ENCODE measurements at regions not wholly inside any gene's neighbourhood (a gene's known extent, or its start where the extent isn't known, plus 50 kb on each side); places are given as distances from the start of the nearest gene placed in this dataset.
"Not testable (repeated sequence)": the region's sequence is repeated elsewhere in the genome, so short reads cannot be mapped to it uniquely, and the experiment has no call there.

GRCh38 chr13:63446329-63446728 is 2030.7 kb upstream of the PCDH20 start:
- in situ Hi-C loops (cut with MboI; ENCODE audit: low pct_unique_long_range_greater_than_20kb, low sequenced_read_pairs): no loop called here
- DNase-seq: no peak

DNA sequence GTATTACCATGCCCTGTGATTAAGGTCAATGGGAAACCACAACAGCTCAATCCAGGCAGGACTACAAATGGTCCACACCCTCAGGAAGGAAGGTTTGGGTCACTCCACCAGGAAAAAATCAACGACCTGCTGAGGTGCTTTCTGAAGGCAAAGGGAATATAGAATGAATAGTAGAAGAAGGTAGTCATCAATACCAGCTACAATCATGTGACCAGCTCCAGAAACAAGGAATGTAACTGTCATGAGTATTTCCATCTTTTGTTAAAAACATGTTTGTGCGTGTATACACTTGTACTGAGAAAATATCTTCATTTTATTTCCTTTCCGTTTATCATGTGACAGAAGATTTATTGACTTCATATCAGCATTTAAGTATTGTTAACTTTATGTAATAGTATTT is 2028.6 kb upstream of the PCDH20 start:
- in situ Hi-C loops (cut with MboI; ENCODE audit: low pct_unique_long_range_greater_than_20kb, low sequenced_read_pairs); DNase-seq: not testable (repeated sequence)

- in situ Hi-C loops (cut with MboI; ENCODE audit: low pct_unique_long_range_greater_than_20kb, low sequenced_read_pairs): no loop called here
- no peak for DNase-seq
These were observed 2023.3 kb upstream of the PCDH20 start for GRCh38 chr13:63438951-63439350.

GRCh38 chr13:63436325-63436668 is 2020.6 kb upstream of the PCDH20 start:
- in situ Hi-C loops (cut with MboI; ENCODE audit: low pct_unique_long_range_greater_than_20kb, low sequenced_read_pairs): no loop called here
- no peak for DNase-seq

DNA sequence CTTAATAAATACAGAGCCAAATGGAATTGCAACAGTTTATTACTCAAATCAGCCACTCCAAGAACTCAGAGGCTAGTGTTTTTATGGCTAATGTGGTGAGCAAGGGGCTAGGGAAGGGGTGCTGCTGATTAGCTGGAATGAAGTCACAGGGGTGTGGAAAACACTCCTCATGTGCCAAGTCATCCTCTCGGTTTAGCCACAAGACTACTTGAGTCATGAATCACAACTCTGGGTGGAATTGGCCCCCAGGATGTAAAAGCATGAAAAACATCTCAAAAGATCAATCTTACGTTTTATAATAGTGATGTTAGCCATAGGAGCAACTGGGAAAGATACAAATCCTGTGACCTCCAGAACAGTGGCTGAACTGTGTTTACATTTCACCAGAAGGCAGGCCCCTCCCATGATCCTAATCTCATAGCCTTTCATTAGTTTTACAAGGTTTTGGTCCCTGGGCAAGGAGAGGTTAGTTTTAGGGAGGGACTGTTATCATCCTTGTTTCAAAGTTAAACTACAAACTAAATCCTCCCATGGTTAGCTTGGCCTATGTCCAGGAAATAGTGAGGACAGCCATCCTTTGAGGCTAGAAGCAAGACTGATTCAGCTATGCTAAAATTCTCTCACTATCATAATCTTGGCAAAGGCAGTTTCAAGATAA is 2020.1 kb upstream of the PCDH20 start:
- in situ Hi-C loops (cut with MboI; ENCODE audit: low pct_unique_long_range_greater_than_20kb, low sequenced_read_pairs): no loop called here
- DNase-seq: no peak

DNA sequence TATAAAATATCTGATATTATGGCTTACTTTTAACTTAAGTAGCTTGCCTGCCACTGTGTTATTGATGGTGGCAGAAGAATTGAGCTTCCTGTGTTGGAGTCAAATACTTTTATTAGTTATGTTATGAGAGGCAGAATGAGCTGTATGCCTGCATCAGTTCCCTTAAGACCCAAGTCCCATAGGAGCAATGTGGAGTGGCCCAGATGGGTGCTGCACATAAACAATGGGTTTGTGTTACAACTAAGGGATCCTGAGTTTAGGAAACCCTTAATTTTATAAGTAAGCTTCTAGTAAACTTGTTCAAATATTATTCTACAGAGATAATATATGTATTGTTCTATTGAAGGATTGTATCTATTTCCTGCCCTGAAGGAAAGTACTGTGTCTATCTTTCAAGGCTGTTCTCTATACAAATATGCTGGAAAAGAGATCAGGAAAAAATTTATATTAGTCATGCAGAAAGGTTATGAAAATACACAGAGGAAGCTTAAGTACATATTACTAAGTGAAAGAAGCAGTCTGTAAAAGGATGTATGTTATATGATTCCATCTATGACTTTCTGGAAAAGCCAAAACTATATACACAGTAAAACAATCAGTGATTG is 2018.0 kb upstream of the PCDH20 start:
- no peak for DNase-seq

GRCh38 chr13:63427170-63427569 is 2011.5 kb upstream of the PCDH20 start:
- DNase-seq: no peak
- in situ Hi-C loops (cut with MboI; ENCODE audit: low pct_unique_long_range_greater_than_20kb, low sequenced_read_pairs): no loop called here

More for the DNA sequence above, 2018.0 kb upstream of the PCDH20 start:
- in situ Hi-C loops (cut with MboI; ENCODE audit: low pct_unique_long_range_greater_than_20kb, low sequenced_read_pairs): no loop called here

DNA sequence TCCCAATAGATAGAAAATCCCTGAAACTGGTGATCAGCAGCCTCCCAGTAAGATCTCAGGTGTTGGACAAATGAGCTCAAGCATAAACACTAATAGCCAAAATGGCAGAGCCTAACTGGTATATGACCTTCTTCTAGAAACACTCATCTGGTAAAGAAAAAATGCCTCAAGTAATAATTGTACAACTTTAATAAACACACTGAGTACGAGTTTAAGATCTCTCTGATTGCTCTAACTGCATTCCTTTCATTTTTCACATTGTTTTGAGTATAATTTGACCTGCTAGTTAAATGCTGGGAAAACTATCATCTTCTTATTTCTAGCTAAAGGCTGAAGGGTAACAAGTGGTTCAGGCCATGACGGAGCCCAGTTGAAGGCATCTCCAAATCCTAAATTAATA is 2009.5 kb upstream of the PCDH20 start:
- DNase-seq: no peak
- in situ Hi-C loops (cut with MboI; ENCODE audit: low pct_unique_long_range_greater_than_20kb, low sequenced_read_pairs): no loop called here

DNA sequence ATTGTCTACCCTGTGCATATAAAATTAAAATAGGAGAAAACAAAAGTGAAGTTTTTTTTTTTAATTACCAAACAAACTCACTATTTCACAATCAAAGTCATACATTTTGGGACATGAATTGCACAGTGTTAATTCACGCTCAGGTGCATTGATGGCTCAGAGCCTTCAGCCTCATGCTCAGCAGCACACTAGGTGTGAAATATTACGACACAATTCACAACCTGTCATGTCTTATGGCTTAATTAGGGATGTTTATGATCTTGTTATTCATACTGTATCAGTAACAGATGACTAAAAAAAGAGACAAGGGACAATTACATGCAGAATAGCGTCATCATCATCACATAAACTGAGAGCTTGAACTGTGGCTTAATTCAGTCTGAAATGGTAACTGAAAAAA is 2005.5 kb upstream of the PCDH20 start:
- no peak for DNase-seq
- in situ Hi-C loops (cut with MboI; ENCODE audit: low pct_unique_long_range_greater_than_20kb, low sequenced_read_pairs): no loop called here

GRCh38 chr13:63420685-63421084 is 2005.0 kb upstream of the PCDH20 start:
- in situ Hi-C loops (cut with MboI; ENCODE audit: low pct_unique_long_range_greater_than_20kb, low sequenced_read_pairs): no loop called here
- DNase-seq: no peak

GRCh38 chr13:63414247-63414646 is 1998.6 kb upstream of the PCDH20 start:
- in situ Hi-C loops (cut with MboI; ENCODE audit: low pct_unique_long_range_greater_than_20kb, low sequenced_read_pairs): no loop called here

GRCh38 chr13:63409791-63410351 is 1994.2 kb upstream of the PCDH20 start:
- DNase-seq: no peak
- in situ Hi-C loops (cut with MboI; ENCODE audit: low pct_unique_long_range_greater_than_20kb, low sequenced_read_pairs): no loop called here

More at GRCh38 chr13:63414247-63414646, 1998.6 kb upstream of the PCDH20 start:
- no peak for DNase-seq

- DNase-seq: no peak
- in situ Hi-C loops (cut with MboI; ENCODE audit: low pct_unique_long_range_greater_than_20kb, low sequenced_read_pairs): no loop called here
These were observed 1992.9 kb upstream of the PCDH20 start for GRCh38 chr13:63408331-63409189.

- in situ Hi-C loops (cut with MboI; ENCODE audit: low pct_unique_long_range_greater_than_20kb, low sequenced_read_pairs): no loop called here
These were observed 1988.1 kb upstream of the PCDH20 start for GRCh38 chr13:63403733-63404132.

GRCh38 chr13:63396746-63397145 is 1981.1 kb upstream of the PCDH20 start:
- DNase-seq: no peak
- in situ Hi-C loops (cut with MboI; ENCODE audit: low pct_unique_long_range_greater_than_20kb, low sequenced_read_pairs): no loop called here

More at GRCh38 chr13:63403733-63404132, 1988.1 kb upstream of the PCDH20 start:
- DNase-seq: no peak

- in situ Hi-C loops (cut with MboI; ENCODE audit: low pct_unique_long_range_greater_than_20kb, low sequenced_read_pairs): no loop called here
- DNase-seq: no peak
These were observed 1977.5 kb upstream of the PCDH20 start for GRCh38 chr13:63393112-63393511.

DNA sequence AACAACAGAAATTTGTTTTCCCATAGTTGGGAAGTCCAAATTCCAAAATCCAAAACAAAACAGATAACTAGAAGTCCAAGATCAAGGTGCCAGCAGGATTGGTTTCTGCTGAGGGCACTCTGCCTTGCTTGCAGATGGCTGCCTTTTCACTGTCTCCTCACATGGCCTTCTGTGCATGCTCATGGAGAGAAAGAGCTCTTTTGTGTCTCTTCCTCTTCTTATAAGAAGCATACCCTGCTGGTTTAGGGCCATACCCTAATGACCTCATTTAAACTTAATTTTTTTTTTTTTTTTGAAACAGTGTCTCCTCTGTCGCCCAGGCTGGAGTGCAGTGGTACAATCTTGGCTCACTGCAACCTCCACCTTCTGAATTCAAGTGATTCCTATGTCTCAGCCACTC is 1974.1 kb upstream of the PCDH20 start:
- in situ Hi-C loops (cut with MboI; ENCODE audit: low pct_unique_long_range_greater_than_20kb, low sequenced_read_pairs): no loop called here
- DNase-seq: no peak

- DNase-seq: no peak
These were observed 1965.6 kb upstream of the PCDH20 start for GRCh38 chr13:63381078-63381859.

GRCh38 chr13:63377986-63378385 is 1962.3 kb upstream of the PCDH20 start:
- in situ Hi-C loops (cut with MboI; ENCODE audit: low pct_unique_long_range_greater_than_20kb, low sequenced_read_pairs): no loop called here
- no peak for DNase-seq

More at GRCh38 chr13:63381078-63381859, 1965.6 kb upstream of the PCDH20 start:
- in situ Hi-C loops (cut with MboI; ENCODE audit: low pct_unique_long_range_greater_than_20kb, low sequenced_read_pairs): no loop called here

All from KBM-7 (cell line).